Tibial artery (tissue), 4 donors: ENCODE measurements at regions not wholly inside any gene's neighbourhood (a gene's known extent, or its start where the extent isn't known, plus 50 kb on each side); places are given as distances from the start of the nearest gene placed in this dataset.
"Not testable (repeated sequence)": the region's sequence is repeated elsewhere in the genome, so short reads cannot be mapped to it uniquely, and the experiment has no call there.

ENCODE experiments used
- DNase-seq, 2 donors: peaks; one replicate each; pipeline ENCODE4 v3.0.0-alpha.2; 2019
- H3K27ac ChIP-seq, 2 donors: fragments of 200-600 bp; sonication (generic) in 1 of 2; 1 replicate in 1 of 2; 2 replicates in 1 of 2; pipeline ENCODE4 v1.5.1; 2018 to 2019; ENCODE audit warnings: mild to moderate bottlenecking in 1 of 2
- H3K27me3 ChIP-seq, 2 donors: fragments of 200-600 bp; sonication (generic) in 1 of 2; one replicate each; pipeline versions ENCODE4 v1.5.1 to v1.6.0; 2016 to 2019
- H3K36me3 ChIP-seq, 3 donors: fragments of 200-600 bp; sonication (generic) in 2 of 3; one replicate each; pipeline ENCODE4 v1.5.1; 2016 to 2019; ENCODE audit warnings: mild to moderate bottlenecking in 2 of 3
- H3K4me1 ChIP-seq, 4 donors: fragments of 200-600 bp; sonication (generic) in 2 of 4; 1 replicate in 3 of 4; 2 replicates in 1 of 4; pipeline ENCODE4 v1.5.1; 2016 to 2019
- H3K4me3 ChIP-seq, 2 donors: fragments of 200-600 bp; sonication (generic) in 1 of 2; 1 replicate in 1 of 2; 2 replicates in 1 of 2; pipeline ENCODE4 v1.5.1; 2018 to 2019; ENCODE audit warnings: mild to moderate bottlenecking in 2 of 2
- H3K9me3 ChIP-seq, 3 donors: fragments of 200-600 bp; sonication (generic) in 1 of 3; one replicate each; pipeline ENCODE4 v1.5.1; 2016 to 2019
- CTCF ChIP-seq, 2 experiments: fragments of 200-600 bp in 1 of 2; fragments of 450-650 bp in 1 of 2; IDR thresholded peaks; one replicate each; pipeline ENCODE4 v1.5.1; 2017 to 2019; ENCODE audit warnings: antibody characterized with exemption in 2 of 2, mild to moderate bottlenecking in 1 of 2, moderate library complexity in 1 of 2
- intact Hi-C: fragments of 100-400 bp; cut with DNase I; formaldehyde crosslinking; loops from one replicate; pipeline ENCODE4 v1.15.0; 2023; ENCODE audit warnings: low total_unique reads

- Histone ChIP-seq H3K36me3 (no peaks in the 10 kb centered on the region), H3K27me3 (no peaks in the 10 kb centered on the region), H3K27ac (no peak overlapping the region), H3K4me1 (no peaks in the 10 kb centered on the region), H3K9me3 (no peaks in the 10 kb centered on the region), H3K4me3 (no peak overlapping the region)
- intact Hi-C loops, result no loop called here
- no peak for TF ChIP-seq CTCF (IDR thresholded peaks at IDR 0.05)
- no peak for DNase-seq
Measured at GRCh38 chr4:116551806-116552205, 533.6 kb downstream of the TRAM1L1 start.

- intact Hi-C loops, result no loop called here
Measured at GRCh38 chr4:116547632-116548031, 537.7 kb downstream of the TRAM1L1 start.

GRCh38 chr4:116546759-116547158 lies 538.6 kb downstream of the TRAM1L1 start:
- Histone ChIP-seq H3K4me1 (no peaks in the 10 kb centered on the region), H3K36me3 (no peaks in the 10 kb centered on the region), H3K4me3 (no peak overlapping the region), H3K27me3 (no peaks in the 10 kb centered on the region), H3K27ac (no peak overlapping the region), H3K9me3 (no peaks in the 10 kb centered on the region)
- DNase-seq, result no peak
- TF ChIP-seq CTCF (IDR thresholded peaks at IDR 0.05), result no peak
- intact Hi-C loops, result no loop called here

More at GRCh38 chr4:116547632-116548031, 537.7 kb downstream of the TRAM1L1 start:
- H3K27me3 ChIP-seq, result no peaks in the 10 kb centered on the region
- no peak overlapping the region for H3K4me3 ChIP-seq
- H3K36me3 ChIP-seq, result no peaks in the 10 kb centered on the region
- no peak overlapping the region for H3K27ac ChIP-seq
- H3K4me1 ChIP-seq, result no peaks in the 10 kb centered on the region
- H3K9me3 ChIP-seq, result no peaks in the 10 kb centered on the region
- no peak for DNase-seq
- TF ChIP-seq CTCF (IDR thresholded peaks at IDR 0.05), result no peak

GRCh38 chr4:116544946-116545345 lies 540.4 kb downstream of the TRAM1L1 start:
- H3K4me3 ChIP-seq, result no peak overlapping the region
- DNase-seq, result no peak
- TF ChIP-seq CTCF (IDR thresholded peaks at IDR 0.05), result no peak
- no peaks in the 10 kb centered on the region for H3K4me1 ChIP-seq
- no peaks in the 10 kb centered on the region for H3K36me3 ChIP-seq
- intact Hi-C loops, result no loop called here
- no peaks in the 10 kb centered on the region for H3K9me3 ChIP-seq
- H3K27me3 ChIP-seq, result no peaks in the 10 kb centered on the region
- H3K27ac ChIP-seq, result no peak overlapping the region

- Histone ChIP-seq H3K4me1 (no peaks in the 10 kb centered on the region), H3K4me3 (no peak overlapping the region), H3K27ac (no peak overlapping the region), H3K36me3 (no peaks in the 10 kb centered on the region), H3K27me3 (no peaks in the 10 kb centered on the region), H3K9me3 (no peaks in the 10 kb centered on the region)
- no peak for TF ChIP-seq CTCF (IDR thresholded peaks at IDR 0.05)
- no peak for DNase-seq
- intact Hi-C loops, result no loop called here
Measured at GRCh38 chr4:116539744-116540143, 545.6 kb downstream of the TRAM1L1 start.

- no peaks in the 10 kb centered on the region for H3K36me3 ChIP-seq
- H3K4me3 ChIP-seq, result no peak overlapping the region
- intact Hi-C loops, result no loop called here
- H3K4me1 ChIP-seq, result no peaks in the 10 kb centered on the region
- no peaks in the 10 kb centered on the region for H3K27me3 ChIP-seq
- no peak overlapping the region for H3K27ac ChIP-seq
- TF ChIP-seq CTCF (IDR thresholded peaks at IDR 0.05), result no peak
- no peak for DNase-seq
- H3K9me3 ChIP-seq, result no peaks in the 10 kb centered on the region
Measured at GRCh38 chr4:116537828-116538227, 547.5 kb downstream of the TRAM1L1 start.

GRCh38 chr4:116536024-116536423 lies 549.4 kb downstream of the TRAM1L1 start:
- intact Hi-C loops, result not testable (repeated sequence)

More at GRCh38 chr4:116536024-116536423, 549.4 kb downstream of the TRAM1L1 start:
- not testable (repeated sequence) for H3K27me3 ChIP-seq, H3K27ac ChIP-seq, DNase-seq, H3K9me3 ChIP-seq, H3K4me3 ChIP-seq, H3K4me1 ChIP-seq, H3K36me3 ChIP-seq
